ENCODE measurements at regions not wholly inside any gene's neighbourhood (a gene's known extent, or its start where the extent isn't known, plus 50 kb on each side); places are given as distances from the start of the nearest gene placed in this dataset.

DNA sequence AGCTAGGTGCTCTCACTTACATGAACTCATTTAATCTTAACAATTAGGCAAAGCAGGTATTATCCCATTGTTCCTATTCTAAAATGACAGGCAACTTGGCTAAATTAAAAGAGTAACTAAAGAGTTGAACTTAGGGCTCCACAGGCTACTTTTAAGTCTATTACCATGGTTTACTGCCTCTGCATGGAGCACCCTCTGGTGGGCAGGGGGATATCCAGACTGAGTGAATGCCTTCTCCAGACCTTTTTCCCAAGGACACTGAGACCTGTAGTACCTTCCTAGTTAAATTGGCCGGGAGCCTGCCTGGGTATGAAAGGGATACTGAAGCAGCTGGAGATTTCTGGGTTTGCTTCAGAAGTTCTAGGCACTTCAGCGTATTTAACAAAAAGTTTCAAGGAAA lies 238.1 kb downstream of the ELAVL2 start:
- intact Hi-C loops (cut with DNase I; ENCODE audit: low total_unique reads) (no loop called here), in situ Hi-C loops (cut with MboI; ENCODE audit: low sequenced_read_pairs in 4 of 4) (no loop called here)
- H3K4me1 ChIP-seq: peaks cover 33 to 37% of the 10 kb centered on the region in 2 donors
- peak overlapping the region; percentile 14 to 64 (median 54) for H3K27ac ChIP-seq
- H3K9me3 ChIP-seq: no peaks in the 10 kb centered on the region
- no peak for DNase-seq
- TF ChIP-seq POLR2A (IDR thresholded peaks at IDR 0.05): no peak
- TF ChIP-seq, protein P1, sequence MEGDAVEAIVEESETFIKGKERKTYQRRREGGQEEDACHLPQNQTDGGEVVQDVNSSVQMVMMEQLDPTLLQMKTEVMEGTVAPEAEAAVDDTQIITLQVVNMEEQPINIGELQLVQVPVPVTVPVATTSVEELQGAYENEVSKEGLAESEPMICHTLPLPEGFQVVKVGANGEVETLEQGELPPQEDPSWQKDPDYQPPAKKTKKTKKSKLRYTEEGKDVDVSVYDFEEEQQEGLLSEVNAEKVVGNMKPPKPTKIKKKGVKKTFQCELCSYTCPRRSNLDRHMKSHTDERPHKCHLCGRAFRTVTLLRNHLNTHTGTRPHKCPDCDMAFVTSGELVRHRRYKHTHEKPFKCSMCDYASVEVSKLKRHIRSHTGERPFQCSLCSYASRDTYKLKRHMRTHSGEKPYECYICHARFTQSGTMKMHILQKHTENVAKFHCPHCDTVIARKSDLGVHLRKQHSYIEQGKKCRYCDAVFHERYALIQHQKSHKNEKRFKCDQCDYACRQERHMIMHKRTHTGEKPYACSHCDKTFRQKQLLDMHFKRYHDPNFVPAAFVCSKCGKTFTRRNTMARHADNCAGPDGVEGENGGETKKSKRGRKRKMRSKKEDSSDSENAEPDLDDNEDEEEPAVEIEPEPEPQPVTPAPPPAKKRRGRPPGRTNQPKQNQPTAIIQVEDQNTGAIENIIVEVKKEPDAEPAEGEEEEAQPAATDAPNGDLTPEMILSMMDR (IDR thresholded peaks at IDR 0.05 in 4 of 5, conservative IDR thresholded peaks at IDR 0.05 in 1 of 5): no peak
- no peaks in the 10 kb centered on the region for H3K27me3 ChIP-seq
- no peaks in the 10 kb centered on the region for H3K36me3 ChIP-seq
- no peak for ATAC-seq
- H3K4me3 ChIP-seq: peak overlapping the region in 1 of 4 donors; percentile 7

DNA sequence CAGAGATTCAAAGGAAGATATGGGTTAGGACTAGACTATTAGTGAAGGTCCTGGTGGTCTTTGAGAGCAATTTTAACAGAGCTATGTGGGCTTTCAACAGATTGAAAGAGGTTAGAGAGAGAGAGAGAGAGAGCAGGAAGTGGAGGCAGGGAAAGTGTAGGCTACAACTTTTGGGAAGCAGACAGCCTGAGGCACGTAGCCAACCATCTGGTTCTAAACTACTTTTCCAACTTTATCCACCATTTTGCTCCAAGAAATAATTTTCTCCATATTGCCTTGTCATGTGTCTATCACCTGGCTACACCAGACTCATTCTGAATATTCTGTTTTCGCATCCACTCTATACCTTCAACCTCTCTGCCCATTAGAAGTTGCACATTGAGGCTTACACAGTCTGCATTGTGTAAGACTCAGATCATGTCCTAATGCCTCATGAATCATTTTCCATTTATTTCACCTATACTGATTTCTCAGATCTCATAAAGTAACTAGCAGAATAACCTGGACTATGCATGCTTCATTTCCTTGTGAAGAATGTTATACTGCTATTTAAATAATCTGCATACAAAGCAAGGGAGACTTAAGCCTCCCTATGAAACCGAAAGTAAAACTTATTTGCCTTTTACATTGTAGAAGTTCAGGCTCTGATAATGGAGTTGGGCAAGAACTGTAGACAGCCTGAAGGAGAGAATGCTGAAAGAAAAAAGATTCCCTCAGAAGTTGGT lies 235.6 kb downstream of the ELAVL2 start:
- Histone ChIP-seq H3K27me3 (no peaks in the 10 kb centered on the region), H3K27ac (peak overlapping the region; percentile 27 to 57 (median 45)), H3K36me3 (no peaks in the 10 kb centered on the region), H3K4me1 (peaks cover 25 to 37% of the 10 kb centered on the region in 2 donors), H3K9me3 (no peaks in the 10 kb centered on the region), H3K4me3 (peak overlapping the region; percentile 0 to 48 (median 7))
- ATAC-seq (peak; percentile 62 to 90), DNase-seq (no peak)
- TF ChIP-seq POLR2A (IDR thresholded peaks at IDR 0.05): no peak
- intact Hi-C loops (cut with DNase I; ENCODE audit: low total_unique reads) (no loop called here), in situ Hi-C loops (cut with MboI; ENCODE audit: low sequenced_read_pairs in 4 of 4) (no loop called here)

DNA sequence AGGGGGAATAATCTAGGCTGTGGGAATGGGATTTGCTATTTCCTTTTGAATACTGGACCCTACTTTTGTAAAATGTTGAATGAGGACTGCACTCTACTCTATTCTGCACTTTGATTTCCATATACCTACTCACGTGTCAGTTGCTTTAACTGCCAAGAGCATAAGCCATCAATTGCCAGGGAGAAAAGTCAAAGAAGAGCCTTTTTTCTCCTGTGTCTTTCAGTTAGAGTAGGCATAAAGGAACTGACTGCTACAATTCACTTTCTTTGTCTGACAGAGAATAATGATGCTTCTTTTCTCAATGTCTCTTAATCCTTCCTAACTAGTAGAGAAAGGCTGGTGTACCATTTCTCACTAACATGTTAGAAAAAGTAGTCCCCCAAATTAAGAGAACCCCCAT lies 231.6 kb downstream of the ELAVL2 start:
- intact Hi-C loops (cut with DNase I; ENCODE audit: low total_unique reads) (no loop called here), in situ Hi-C loops (cut with MboI; ENCODE audit: low sequenced_read_pairs in 4 of 4) (no loop called here)
- H3K4me3 ChIP-seq: no peak overlapping the region
- TF ChIP-seq POLR2A (IDR thresholded peaks at IDR 0.05): no peak
- TF ChIP-seq, protein P1 (IDR thresholded peaks at IDR 0.05 in 4 of 5, conservative IDR thresholded peaks at IDR 0.05 in 1 of 5): no peak
- no peaks in the 10 kb centered on the region for H3K9me3 ChIP-seq
- H3K36me3 ChIP-seq: no peaks in the 10 kb centered on the region
- no peak for DNase-seq
- no peak overlapping the region for H3K27ac ChIP-seq
- H3K4me1 ChIP-seq: peaks cover 9 to 23% of the 10 kb centered on the region in 2 donors
- no peak for ATAC-seq
- no peaks in the 10 kb centered on the region for H3K27me3 ChIP-seq

DNA sequence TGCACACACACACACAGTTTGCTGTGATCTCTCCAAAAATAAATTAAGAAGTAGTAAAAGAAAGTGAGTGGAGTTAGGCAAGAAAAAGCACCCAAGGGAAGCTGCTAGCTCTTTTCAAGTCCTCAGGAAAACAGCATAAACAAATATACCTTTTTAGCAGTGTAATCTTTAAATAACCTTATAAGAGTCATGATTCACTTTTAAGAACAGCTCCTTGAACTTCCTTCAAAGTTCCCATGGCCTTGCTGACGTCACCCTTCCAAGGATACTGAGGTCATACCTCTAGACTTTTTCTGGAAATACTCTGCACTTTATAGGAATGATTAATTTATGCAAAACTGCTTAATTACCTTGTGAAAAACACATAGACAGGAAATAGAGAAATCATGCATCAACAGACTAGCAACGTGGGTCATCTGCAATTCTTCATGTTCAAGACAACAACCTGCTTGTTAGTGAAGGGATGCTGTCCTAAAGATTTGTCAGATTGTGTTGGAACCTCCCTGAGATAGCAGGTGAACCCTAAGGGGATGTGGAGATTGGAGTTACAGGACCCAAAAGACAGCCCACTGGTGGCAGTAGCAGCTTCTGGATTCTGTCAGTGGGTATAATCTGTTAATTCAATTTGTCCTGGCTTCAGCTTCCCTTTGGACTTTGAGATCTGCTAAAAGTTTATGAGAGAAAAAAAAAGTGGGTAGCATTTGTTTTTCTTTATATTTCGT lies 229.0 kb downstream of the ELAVL2 start:
- H3K36me3 ChIP-seq: no peaks in the 10 kb centered on the region
- no peak overlapping the region for H3K4me3 ChIP-seq
- no peak for DNase-seq
- no peaks in the 10 kb centered on the region for H3K4me1 ChIP-seq
- intact Hi-C loops (cut with DNase I; ENCODE audit: low total_unique reads) (no loop called here), in situ Hi-C loops (cut with MboI; ENCODE audit: low sequenced_read_pairs in 4 of 4) (no loop called here)
- no peaks in the 10 kb centered on the region for H3K27me3 ChIP-seq
- H3K27ac ChIP-seq: no peak overlapping the region
- TF ChIP-seq POLR2A (IDR thresholded peaks at IDR 0.05): no peak
- TF ChIP-seq, protein P1 (IDR thresholded peaks at IDR 0.05 in 4 of 5, conservative IDR thresholded peaks at IDR 0.05 in 1 of 5): no peak
- no peaks in the 10 kb centered on the region for H3K9me3 ChIP-seq
- no peak for ATAC-seq

DNA sequence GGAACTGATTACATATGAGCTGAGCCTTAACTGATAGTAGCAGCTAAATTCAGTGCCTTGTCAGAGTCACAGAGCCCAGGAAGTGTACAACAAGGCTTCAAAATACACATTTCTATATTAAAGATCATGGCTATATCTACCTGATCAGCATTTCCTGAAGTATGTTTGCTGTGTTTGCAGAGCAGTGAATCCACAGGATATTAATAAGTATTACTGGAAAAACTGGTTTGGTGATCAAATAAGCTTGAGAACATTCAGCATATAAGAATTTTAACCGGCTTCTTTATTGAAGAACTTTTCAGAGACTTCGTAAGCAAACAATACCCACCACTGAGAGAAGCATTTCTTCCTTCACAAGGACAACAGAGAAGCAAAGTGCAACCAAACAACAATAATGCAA lies 227.0 kb downstream of the ELAVL2 start:
- Histone ChIP-seq H3K4me1 (no peaks in the 10 kb centered on the region), H3K36me3 (no peaks in the 10 kb centered on the region), H3K27me3 (no peaks in the 10 kb centered on the region), H3K9me3 (no peaks in the 10 kb centered on the region), H3K27ac (no peak overlapping the region), H3K4me3 (no peak overlapping the region)
- ATAC-seq (no peak), DNase-seq (no peak)
- in situ Hi-C loops (cut with MboI; ENCODE audit: low sequenced_read_pairs in 4 of 4): no loop called here
- intact Hi-C loops (cut with DNase I; ENCODE audit: low total_unique reads): no loop called here
- TF ChIP-seq, protein P1 (IDR thresholded peaks at IDR 0.05 in 4 of 5, conservative IDR thresholded peaks at IDR 0.05 in 1 of 5): no peak
- TF ChIP-seq POLR2A (IDR thresholded peaks at IDR 0.05): no peak

Measured in gastrocnemius medialis (tissue), 4 donors.